AG09319 (cell line): ENCODE measurements at regions not wholly inside any gene's neighbourhood (a gene's known extent, or its start where the extent isn't known, plus 50 kb on each side); places are given as distances from the start of the nearest gene placed in this dataset.

Experiments
- DNase-seq: peaks from one replicate; pipeline ENCODE4 v3.0.0-alpha.2; 2010; ENCODE audit warnings: low read depth; ENCODE audit errors: extremely low read depth
- CTCF ChIP-seq: IDR thresholded peaks from 2 replicates; pipeline ENCODE4 v1.5.1; 2011; ENCODE audit warnings: low read depth, mild to moderate bottlenecking, inconsistent platforms, low read length, moderate library complexity

GRCh38 chr16:64174327-64174726, 947.5 kb downstream of the CDH11 start:
- no peak for DNase-seq
- TF ChIP-seq CTCF, result no peak

- no peak for TF ChIP-seq CTCF
- no peak for DNase-seq
These were observed 949.2 kb downstream of the CDH11 start for GRCh38 chr16:64172652-64173051.

- TF ChIP-seq CTCF, result no peak
These were observed 949.6 kb downstream of the CDH11 start for GRCh38 chr16:64172226-64172625.

GRCh38 chr16:64171632-64172031, 950.2 kb downstream of the CDH11 start:
- DNase-seq, result no peak
- no peak for TF ChIP-seq CTCF

More at GRCh38 chr16:64172226-64172625, 949.6 kb downstream of the CDH11 start:
- DNase-seq, result no peak

GRCh38 chr16:64168371-64168770, 953.5 kb downstream of the CDH11 start:
- no peak for TF ChIP-seq CTCF
- no peak for DNase-seq

- TF ChIP-seq CTCF, result no peak
- no peak for DNase-seq
These were observed 953.9 kb downstream of the CDH11 start for GRCh38 chr16:64167936-64168335.

GRCh38 chr16:64165368-64165767, 956.5 kb downstream of the CDH11 start:
- no peak for TF ChIP-seq CTCF
- DNase-seq, result no peak
